AG08395 (cell line): ENCODE measurements at regions not wholly inside any gene's neighbourhood (a gene's known extent, or its start where the extent isn't known, plus 50 kb on each side); places are given as distances from the start of the nearest gene placed in this dataset.

Source experiments
- DNase-seq: peaks from one replicate; pipeline ENCODE4 v3.0.0; 2012; ENCODE audit warnings: mixed read lengths, low spot score

GRCh38 chr5:35430381-35431162 is 187.1 kb upstream of the SPEF2 start:
- DNase-seq = no peak

- no peak for DNase-seq
Measured at GRCh38 chr5:35420200-35420599, 189.9 kb upstream of the PRLR start.

- no peak for DNase-seq
Measured at GRCh38 chr5:35417040-35417439, 186.8 kb upstream of the PRLR start.

GRCh38 chr5:35416217-35416988 is 186.1 kb upstream of the PRLR start:
- DNase-seq = no peak

GRCh38 chr5:35415309-35415708 is 185.0 kb upstream of the PRLR start:
- peak; percentile 3 for DNase-seq

- DNase-seq = no peak
Measured at GRCh38 chr5:35409361-35409760, 179.1 kb upstream of the PRLR start.

GRCh38 chr5:35408146-35408545 is 177.9 kb upstream of the PRLR start:
- DNase-seq = no peak

GRCh38 chr5:35407697-35408096 is 177.4 kb upstream of the PRLR start:
- DNase-seq = no peak

GRCh38 chr5:35405938-35406337 is 175.7 kb upstream of the PRLR start:
- DNase-seq = no peak

GRCh38 chr5:35404701-35405100 is 174.4 kb upstream of the PRLR start:
- no peak for DNase-seq

- no peak for DNase-seq
Measured at GRCh38 chr5:35393901-35394300, 163.6 kb upstream of the PRLR start.

- no peak for DNase-seq
Measured at GRCh38 chr5:35384658-35385057, 154.4 kb upstream of the PRLR start.

- no peak for DNase-seq
Measured at GRCh38 chr5:35383041-35383440, 152.8 kb upstream of the PRLR start.

GRCh38 chr5:35377653-35378052 is 147.4 kb upstream of the PRLR start:
- DNase-seq = no peak

- no peak for DNase-seq
Measured at GRCh38 chr5:35374584-35374983, 144.3 kb upstream of the PRLR start.

GRCh38 chr5:35373249-35373648 is 143.0 kb upstream of the PRLR start:
- DNase-seq = no peak

- DNase-seq = no peak
Measured at GRCh38 chr5:35372482-35372881, 142.2 kb upstream of the PRLR start.

- no peak for DNase-seq
Measured at GRCh38 chr5:35371951-35372426, 141.7 kb upstream of the PRLR start.

- DNase-seq = no peak
Measured at GRCh38 chr5:35370871-35371270, 140.6 kb upstream of the PRLR start.

- DNase-seq = no peak
Measured at GRCh38 chr5:35369965-35370790, 139.9 kb upstream of the PRLR start.

GRCh38 chr5:35367526-35367925 is 137.2 kb upstream of the PRLR start:
- DNase-seq = no peak

GRCh38 chr5:35365758-35366157 is 135.5 kb upstream of the PRLR start:
- DNase-seq = no peak
